ENCODE measurements at regions not wholly inside any gene's neighbourhood (a gene's known extent, or its start where the extent isn't known, plus 50 kb on each side); places are given as distances from the start of the nearest gene placed in this dataset.

- TF ChIP-seq CTCF (IDR thresholded peaks at IDR 0.05; ENCODE audit: borderline replicate concordance, control extremely low read depth, extremely low read depth, insufficient read depth, missing control alignments): no peak
- DNase-seq (ENCODE audit: low spot score): no peak
- in situ Hi-C loops (cut with MboI; ENCODE audit: low sequenced_read_pairs, unreplicated experiment): no loop called here
Measured at GRCh38 chr7:118755067-118755625, 530.6 kb downstream of the ANKRD7 start.

- in situ Hi-C loops (cut with MboI; ENCODE audit: low sequenced_read_pairs, unreplicated experiment): no loop called here
- no peak for DNase-seq (ENCODE audit: low spot score)
- TF ChIP-seq CTCF (IDR thresholded peaks at IDR 0.05; ENCODE audit: borderline replicate concordance, control extremely low read depth, extremely low read depth, insufficient read depth, missing control alignments): no peak
Measured at GRCh38 chr7:118757066-118757465, 532.6 kb downstream of the ANKRD7 start.

GRCh38 chr7:118758582-118758981, 534.1 kb downstream of the ANKRD7 start:
- in situ Hi-C loops (cut with MboI; ENCODE audit: low sequenced_read_pairs, unreplicated experiment): no loop called here
- DNase-seq (ENCODE audit: low spot score): no peak
- no peak for TF ChIP-seq CTCF (IDR thresholded peaks at IDR 0.05; ENCODE audit: borderline replicate concordance, control extremely low read depth, extremely low read depth, insufficient read depth, missing control alignments)

GRCh38 chr7:118759921-118760320, 535.4 kb downstream of the ANKRD7 start:
- DNase-seq (ENCODE audit: low spot score): no peak
- in situ Hi-C loops (cut with MboI; ENCODE audit: low sequenced_read_pairs, unreplicated experiment): no loop called here
- TF ChIP-seq CTCF (IDR thresholded peaks at IDR 0.05; ENCODE audit: borderline replicate concordance, control extremely low read depth, extremely low read depth, insufficient read depth, missing control alignments): no peak

- no peak for TF ChIP-seq CTCF (IDR thresholded peaks at IDR 0.05; ENCODE audit: borderline replicate concordance, control extremely low read depth, extremely low read depth, insufficient read depth, missing control alignments)
Measured at GRCh38 chr7:118762451-118762850, 537.9 kb downstream of the ANKRD7 start.

GRCh38 chr7:118764221-118764620, 539.7 kb downstream of the ANKRD7 start:
- no peak for TF ChIP-seq CTCF (IDR thresholded peaks at IDR 0.05; ENCODE audit: borderline replicate concordance, control extremely low read depth, extremely low read depth, insufficient read depth, missing control alignments)
- in situ Hi-C loops (cut with MboI; ENCODE audit: low sequenced_read_pairs, unreplicated experiment): no loop called here
- no peak for DNase-seq (ENCODE audit: low spot score)

More at GRCh38 chr7:118762451-118762850, 537.9 kb downstream of the ANKRD7 start:
- DNase-seq (ENCODE audit: low spot score): no peak
- in situ Hi-C loops (cut with MboI; ENCODE audit: low sequenced_read_pairs, unreplicated experiment): no loop called here

Data from GM13976 (cell line).